Activated CD4-positive, alpha-beta T cell treated with anti-CD3 and anti-CD28 coated beads, Interleukin-2, amount 10 ng/mL, durations not matched to agents 24 days and 14 days (primary cell): ENCODE measurements at regions not wholly inside any gene's neighbourhood (a gene's known extent, or its start where the extent isn't known, plus 50 kb on each side); places are given as distances from the start of the nearest gene placed in this dataset.
A peak's percentile ranks its signal among the peaks of the same experiment; 100 is the strongest.
"Not testable (repeated sequence)": the region's sequence is repeated elsewhere in the genome, so short reads cannot be mapped to it uniquely, and the experiment has no call there.

Experiments
- DNase-seq: peaks from one replicate; pipeline ENCODE4 v3.0.0; 2022
- H3K27ac Mint-ChIP-seq: one replicate; pipeline ENCODE4 v1.8.0; 2022; ENCODE audit warnings: mild to moderate bottlenecking, mixed read lengths
- H3K27me3 Mint-ChIP-seq: one replicate; pipeline ENCODE4 v1.8.0; 2022; ENCODE audit warnings: mixed read lengths
- H3K36me3 Mint-ChIP-seq: one replicate; pipeline ENCODE4 v1.8.0; 2022; ENCODE audit warnings: low read depth, mild to moderate bottlenecking, mixed read lengths
- H3K4me1 Mint-ChIP-seq: one replicate; pipeline ENCODE4 v1.8.0; 2021; ENCODE audit warnings: mixed read lengths
- H3K4me3 Mint-ChIP-seq: one replicate; pipeline ENCODE4 v1.8.0; 2022; ENCODE audit warnings: mild to moderate bottlenecking, moderate library complexity, mixed read lengths
- H3K9me3 Mint-ChIP-seq: one replicate; pipeline ENCODE4 v1.8.0; 2021; ENCODE audit warnings: mixed read lengths
- intact Hi-C: fragments of 100-400 bp; cut with micrococcal nuclease; formaldehyde crosslinking; loops from one replicate; pipeline ENCODE4 v1.15.1; 2023

DNA sequence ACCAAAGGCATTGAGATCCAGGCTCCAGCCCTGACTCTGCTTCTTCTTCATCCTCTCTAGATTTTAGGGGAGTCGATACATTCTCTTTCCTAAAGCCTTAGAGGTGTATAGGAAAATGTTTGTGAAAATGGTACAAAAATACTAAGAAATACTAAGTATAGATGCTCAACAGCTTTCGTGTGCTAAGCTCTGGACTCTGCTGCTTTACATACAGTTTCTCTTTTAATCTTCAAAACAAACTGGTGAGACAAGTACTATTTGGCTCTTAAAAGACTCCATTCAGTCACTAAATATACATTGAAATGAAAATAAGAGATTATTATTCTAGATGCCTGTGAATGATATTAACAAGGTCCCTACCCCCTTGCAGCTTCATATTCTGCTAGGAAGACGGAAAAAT, 174.5 kb upstream of the TRPM3 start:
- Mint-ChIP-seq H3K4me3 (no peak overlapping the region), H3K27me3 (peaks cover 4% of the 10 kb centered on the region), H3K27ac (no peak overlapping the region), H3K4me1 (no peaks in the 10 kb centered on the region), H3K36me3 (no peaks in the 10 kb centered on the region), H3K9me3 (no peaks in the 10 kb centered on the region)
- no peak for DNase-seq
- intact Hi-C loops = no loop called here

DNA sequence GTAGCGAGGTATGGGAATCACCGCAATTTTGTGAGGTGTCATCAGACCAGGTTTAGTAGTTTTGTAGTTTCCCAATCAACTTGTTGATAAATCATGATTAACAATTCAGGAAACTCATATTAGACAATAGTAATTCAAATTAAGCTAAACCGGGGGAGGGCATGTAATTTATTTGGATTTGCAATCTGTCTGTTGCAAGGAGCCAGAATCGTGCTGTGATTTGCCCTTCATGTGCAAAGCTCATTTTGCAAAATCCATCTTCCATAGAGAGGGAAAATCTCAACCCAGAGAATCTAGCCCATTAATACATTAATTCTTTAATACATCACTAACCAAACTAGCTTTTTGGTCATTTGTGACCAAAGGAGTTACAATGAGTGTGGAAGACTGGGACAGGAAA, 164.7 kb upstream of the TRPM3 start:
- no peaks in the 10 kb centered on the region for H3K36me3 Mint-ChIP-seq
- H3K27ac Mint-ChIP-seq = no peak overlapping the region
- no peaks in the 10 kb centered on the region for H3K27me3 Mint-ChIP-seq
- no peaks in the 10 kb centered on the region for H3K9me3 Mint-ChIP-seq
- DNase-seq = no peak
- no peaks in the 10 kb centered on the region for H3K4me1 Mint-ChIP-seq
- intact Hi-C loops = no loop called here
- H3K4me3 Mint-ChIP-seq = no peak overlapping the region

- peak; percentile 77 for DNase-seq
- no peaks in the 10 kb centered on the region for H3K4me1 Mint-ChIP-seq
These were observed 163.8 kb upstream of the TRPM3 start for GRCh38 chr9:71285191-71285656.

DNA sequence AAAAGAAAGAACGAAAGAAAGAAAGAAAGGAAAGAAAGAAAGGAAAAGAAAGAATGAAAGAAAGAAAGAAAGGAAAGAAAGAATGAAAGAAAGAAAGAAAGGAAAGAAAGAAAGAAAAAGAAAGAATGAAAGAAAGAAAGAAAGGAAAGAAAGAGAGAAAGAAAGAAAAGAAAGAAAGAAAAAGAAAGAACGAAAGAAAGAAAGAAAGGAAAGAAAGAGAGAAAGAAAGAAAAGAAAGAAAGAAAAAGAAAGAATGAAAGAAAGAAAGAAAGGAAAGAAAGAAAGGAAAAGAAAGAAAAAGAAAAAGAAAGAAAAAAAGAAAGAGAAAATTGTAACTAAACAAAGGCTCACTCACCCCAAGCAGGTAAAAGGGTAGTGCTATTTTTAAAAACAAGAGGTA, 160.7 kb upstream of the TRPM3 start:
- H3K36me3 Mint-ChIP-seq, H3K4me3 Mint-ChIP-seq, H3K27me3 Mint-ChIP-seq, H3K27ac Mint-ChIP-seq, DNase-seq, H3K4me1 Mint-ChIP-seq, intact Hi-C loops, H3K9me3 Mint-ChIP-seq: not testable (repeated sequence)

More at GRCh38 chr9:71285191-71285656, 163.8 kb upstream of the TRPM3 start:
- Mint-ChIP-seq H3K27ac (no peak overlapping the region), H3K27me3 (no peaks in the 10 kb centered on the region), H3K9me3 (no peaks in the 10 kb centered on the region), H3K36me3 (no peaks in the 10 kb centered on the region), H3K4me3 (no peak overlapping the region)
- intact Hi-C loops = loop anchor here (2.0 kb wide), 2 partner anchors 482 to 742 kb away; no protein-coding TSS in a partner anchor

- no peak overlapping the region for H3K4me3 Mint-ChIP-seq
- no peak for DNase-seq
- no peak overlapping the region for H3K27ac Mint-ChIP-seq
- intact Hi-C loops = no loop called here
- H3K27me3 Mint-ChIP-seq = no peaks in the 10 kb centered on the region
- H3K4me1 Mint-ChIP-seq = no peaks in the 10 kb centered on the region
- H3K9me3 Mint-ChIP-seq = no peaks in the 10 kb centered on the region
- no peaks in the 10 kb centered on the region for H3K36me3 Mint-ChIP-seq
These were observed 157.8 kb upstream of the TRPM3 start for GRCh38 chr9:71279151-71279739.

- Mint-ChIP-seq H3K27me3 (no peaks in the 10 kb centered on the region), H3K27ac (no peak overlapping the region), H3K36me3 (no peaks in the 10 kb centered on the region), H3K4me3 (no peak overlapping the region), H3K9me3 (no peaks in the 10 kb centered on the region), H3K4me1 (no peaks in the 10 kb centered on the region)
- intact Hi-C loops = no loop called here
- DNase-seq = no peak
These were observed 152.2 kb upstream of the TRPM3 start for GRCh38 chr9:71273613-71274012.

DNA sequence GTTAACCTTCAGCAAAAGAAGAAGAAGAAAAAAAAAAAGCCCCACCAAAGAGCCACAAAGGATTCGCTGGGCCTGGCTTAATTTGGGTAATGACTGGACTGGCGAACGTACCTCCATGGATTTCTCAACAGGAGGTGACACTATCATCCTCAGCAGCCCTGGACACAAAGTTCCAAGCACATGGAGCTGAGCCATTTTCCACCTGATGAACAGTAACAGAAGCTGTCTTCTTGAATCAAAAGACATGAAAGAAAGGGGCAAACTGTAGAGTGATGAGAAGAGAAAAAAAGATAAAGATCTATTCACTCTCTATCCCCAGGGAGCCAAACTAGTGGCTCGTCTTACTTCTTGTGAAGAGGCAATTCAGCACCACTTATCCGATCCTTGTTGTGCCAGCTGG, 150.2 kb upstream of the TRPM3 start:
- no peak overlapping the region for H3K27ac Mint-ChIP-seq
- intact Hi-C loops = no loop called here
- H3K9me3 Mint-ChIP-seq = no peaks in the 10 kb centered on the region
- H3K4me3 Mint-ChIP-seq = no peak overlapping the region
- no peaks in the 10 kb centered on the region for H3K36me3 Mint-ChIP-seq
- H3K4me1 Mint-ChIP-seq = no peaks in the 10 kb centered on the region
- H3K27me3 Mint-ChIP-seq = peaks cover 2% of the 10 kb centered on the region
- no peak for DNase-seq

GRCh38 chr9:71270554-71270953, 149.1 kb upstream of the TRPM3 start:
- H3K4me3 Mint-ChIP-seq = no peak overlapping the region

GRCh38 chr9:71269859-71270258, 148.4 kb upstream of the TRPM3 start:
- intact Hi-C loops = no loop called here
- no peak overlapping the region for H3K27ac Mint-ChIP-seq
- H3K4me1 Mint-ChIP-seq = no peaks in the 10 kb centered on the region
- no peak for DNase-seq
- no peak overlapping the region for H3K4me3 Mint-ChIP-seq
- H3K9me3 Mint-ChIP-seq = no peaks in the 10 kb centered on the region
- peaks cover 2% of the 10 kb centered on the region for H3K27me3 Mint-ChIP-seq
- H3K36me3 Mint-ChIP-seq = no peaks in the 10 kb centered on the region

More at GRCh38 chr9:71270554-71270953, 149.1 kb upstream of the TRPM3 start:
- Mint-ChIP-seq H3K4me1 (no peaks in the 10 kb centered on the region), H3K27me3 (peaks cover 2% of the 10 kb centered on the region), H3K9me3 (no peaks in the 10 kb centered on the region), H3K27ac (no peak overlapping the region), H3K36me3 (no peaks in the 10 kb centered on the region)
- DNase-seq = no peak
- intact Hi-C loops = no loop called here

DNA sequence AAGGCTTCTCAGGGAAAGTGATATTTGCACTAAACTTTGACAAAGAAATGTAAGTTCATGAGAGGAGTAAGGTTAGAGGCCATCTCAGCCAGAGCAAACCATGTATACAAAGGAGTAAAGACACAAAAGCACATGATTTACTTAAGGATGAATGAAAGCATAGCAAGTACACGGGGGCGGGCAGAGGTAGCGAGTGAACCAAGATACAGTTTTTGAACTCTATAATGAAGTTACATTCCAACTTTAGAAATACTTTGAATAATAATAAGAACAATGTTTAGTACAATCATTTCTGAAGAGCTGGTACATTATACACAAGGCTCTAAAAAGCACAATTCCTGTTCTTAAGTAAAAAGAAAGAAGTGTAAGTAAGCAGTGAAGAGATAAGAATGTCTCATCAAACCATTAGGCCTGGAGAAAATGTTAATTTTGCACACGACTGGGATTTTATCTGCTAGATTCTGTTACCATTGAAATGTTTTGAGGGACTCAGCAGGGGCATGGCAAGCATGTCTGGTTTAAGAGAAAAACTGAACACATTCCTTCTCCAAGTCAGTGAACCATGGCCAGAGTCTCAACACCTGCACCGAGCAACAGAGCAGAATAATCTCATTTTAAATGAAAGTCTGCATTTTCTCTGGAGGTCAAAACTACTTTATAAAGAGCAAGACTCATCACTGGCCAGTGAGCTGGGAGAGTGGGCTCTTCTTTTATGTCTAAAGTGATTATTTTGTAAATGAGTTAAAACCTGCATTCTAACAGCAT, 147.6 kb upstream of the TRPM3 start:
- H3K27ac Mint-ChIP-seq = no peak overlapping the region
- intact Hi-C loops = no loop called here
- no peaks in the 10 kb centered on the region for H3K36me3 Mint-ChIP-seq
- no peaks in the 10 kb centered on the region for H3K9me3 Mint-ChIP-seq
- no peaks in the 10 kb centered on the region for H3K4me1 Mint-ChIP-seq
- peaks cover 2% of the 10 kb centered on the region for H3K27me3 Mint-ChIP-seq
- H3K4me3 Mint-ChIP-seq = no peak overlapping the region
- DNase-seq = no peak

DNA sequence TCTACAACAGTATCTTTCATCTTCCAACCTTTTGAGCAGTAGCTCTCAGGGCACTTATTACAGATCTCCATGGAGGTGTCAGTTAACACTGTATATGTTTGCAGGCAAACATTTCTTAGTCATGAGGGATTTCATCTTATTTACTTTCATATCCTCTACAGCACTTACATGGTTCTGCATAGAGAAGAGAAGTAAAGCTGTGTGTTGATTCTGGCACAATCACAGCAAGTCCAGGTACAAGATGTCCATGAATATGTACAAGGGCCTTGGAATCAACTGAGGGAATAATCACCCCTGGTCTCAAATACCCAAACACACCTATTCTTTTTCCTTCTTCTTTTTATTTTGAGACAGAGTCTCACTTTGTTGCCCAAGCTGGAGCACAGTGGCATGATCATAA, 142.0 kb upstream of the TRPM3 start:
- H3K27me3 Mint-ChIP-seq = peaks cover 4% of the 10 kb centered on the region
- H3K4me3 Mint-ChIP-seq = no peak overlapping the region
- intact Hi-C loops = no loop called here
- H3K4me1 Mint-ChIP-seq = no peaks in the 10 kb centered on the region
- DNase-seq = no peak
- H3K36me3 Mint-ChIP-seq = no peaks in the 10 kb centered on the region
- H3K9me3 Mint-ChIP-seq = peaks cover 4% of the 10 kb centered on the region
- no peak overlapping the region for H3K27ac Mint-ChIP-seq

DNA sequence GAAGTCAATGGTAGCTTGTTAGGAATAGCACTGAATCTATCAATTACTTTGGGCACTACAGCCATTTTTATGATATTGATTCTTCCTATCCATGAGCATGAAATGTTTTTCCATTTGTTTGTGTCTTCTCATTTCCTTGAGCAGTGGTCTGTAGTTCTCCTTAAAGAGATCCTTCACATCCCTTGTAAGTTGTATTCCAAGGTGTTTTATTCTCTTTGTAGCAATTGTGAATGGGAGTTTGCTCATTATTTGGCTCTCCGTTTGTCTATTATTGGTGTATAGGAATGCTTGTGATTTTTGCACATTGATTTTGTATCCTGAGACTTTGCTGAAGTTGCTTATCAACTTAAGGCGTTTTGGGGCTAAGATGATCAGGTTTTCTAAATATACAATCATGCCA, 139.0 kb upstream of the TRPM3 start:
- H3K4me1 Mint-ChIP-seq, H3K27me3 Mint-ChIP-seq, H3K27ac Mint-ChIP-seq, H3K4me3 Mint-ChIP-seq, H3K36me3 Mint-ChIP-seq, H3K9me3 Mint-ChIP-seq, intact Hi-C loops, DNase-seq: not testable (repeated sequence)

- no peaks in the 10 kb centered on the region for H3K4me1 Mint-ChIP-seq
- no peak overlapping the region for H3K4me3 Mint-ChIP-seq
- peaks cover 3% of the 10 kb centered on the region for H3K27me3 Mint-ChIP-seq
- no peaks in the 10 kb centered on the region for H3K9me3 Mint-ChIP-seq
- intact Hi-C loops = no loop called here
- H3K27ac Mint-ChIP-seq = no peak overlapping the region
- no peak for DNase-seq
- no peaks in the 10 kb centered on the region for H3K36me3 Mint-ChIP-seq
These were observed 133.3 kb upstream of the TRPM3 start for GRCh38 chr9:71254592-71255277.

GRCh38 chr9:71253011-71253410, 131.6 kb upstream of the TRPM3 start:
- no peak overlapping the region for H3K4me3 Mint-ChIP-seq
- H3K27ac Mint-ChIP-seq = no peak overlapping the region
- no peaks in the 10 kb centered on the region for H3K36me3 Mint-ChIP-seq
- intact Hi-C loops = no loop called here
- H3K27me3 Mint-ChIP-seq = peaks cover 3% of the 10 kb centered on the region
- no peaks in the 10 kb centered on the region for H3K9me3 Mint-ChIP-seq
- no peaks in the 10 kb centered on the region for H3K4me1 Mint-ChIP-seq
- DNase-seq = no peak
